K562 (cell line): ENCODE measurements at regions not wholly inside any gene's neighbourhood (a gene's known extent, or its start where the extent isn't known, plus 50 kb on each side); places are given as distances from the start of the nearest gene placed in this dataset.
A peak's percentile ranks its signal among the peaks of the same experiment; 100 is the strongest.

Experiments used
- ATAC-seq: fragments of 200-7000 bp; cut with Tn5 transposase; 3 replicates; pipeline ENCODE4 v1.9.1; 2020; ENCODE audit warnings: moderate library complexity
- BruUV-seq: library from RNA; stranded (reverse); fragments of 400-500 nt; replicated peaks from 2 replicates; lab custom pipeline; 2021; lab: Mats Ljungman, UMichigan
- CTCF ChIA-PET: fragments of 300-600 bp; formaldehyde crosslinking; extraction: SDS; loops from one replicate; lab custom pipeline; 2021; ENCODE audit warnings: low intra/inter-chr PET ratio; lab: Yijun Ruan, JAX
- POLR2A ChIA-PET: fragments of 300-600, 350-650 bp; sonication (Branson Sonifier 250); formaldehyde crosslinking; extraction: SDS; loops from one replicate; lab custom pipeline; 2021; ENCODE audit warnings: antibody characterized with exemption, inconsistent platforms; lab: Yijun Ruan, JAX
- DNase-seq, 4 experiments: peaks; one replicate each; pipeline versions ENCODE4 v3.0.0 to v3.0.0-alpha.2; 2011 to 2018; ENCODE audit warnings: low spot score in 3 of 4, mixed read lengths in 3 of 4; ENCODE audit errors: extremely low read depth in 1 of 4
- FAIRE-seq: peaks from 2 replicates; lab custom pipeline; 2011; peaks lifted over from hg19 to GRCh38; lab: Jason Lieb, UNC
- H2AFZ ChIP-seq: 2 replicates; pipeline ENCODE4 v1.6.0; 2011; ENCODE audit warnings: low read depth, low read length, control low read depth, inconsistent platforms
- H3K27ac ChIP-seq: fragments of 200-600 bp; 3 replicates; pipeline ENCODE4 v1.8.0; 2011; ENCODE audit warnings: low read depth, mild to moderate bottlenecking, control low read depth, inconsistent platforms, low read length, moderate library complexity, mixed read lengths; ENCODE audit errors: extremely low read depth
- H3K27me3 ChIP-seq, 2 experiments: fragments of 300-600 bp in 1 of 2; 2 replicates in 1 of 2; 3 replicates in 1 of 2; pipeline versions ENCODE4 v1.6.0 to v1.8.0; 2011; ENCODE audit warnings: inconsistent platforms in 2 of 2, low read length in 2 of 2, mild to moderate bottlenecking in 1 of 2, mixed read lengths in 1 of 2, moderate library complexity in 1 of 2; ENCODE audit not compliant: control insufficient read depth in 2 of 2, insufficient read depth in 2 of 2
- H3K36me3 ChIP-seq: fragments of 300-600 bp; 3 replicates; pipeline ENCODE4 v1.8.0; 2011; ENCODE audit warnings: mild to moderate bottlenecking, low read length, inconsistent platforms; ENCODE audit not compliant: control insufficient read depth, insufficient read depth
- H3K4me1 ChIP-seq, 2 experiments: fragments of 200-600 bp in 1 of 2; replicated peaks in 1 of 2; 2 replicates in 1 of 2; 3 replicates in 1 of 2; pipeline versions ENCODE4 v1.5.1 to v1.8.0; 2011; ENCODE audit warnings: inconsistent platforms in 2 of 2, low read length in 2 of 2, mild to moderate bottlenecking in 1 of 2, mixed read lengths in 1 of 2, moderate library complexity in 1 of 2; ENCODE audit not compliant: control insufficient read depth in 2 of 2, insufficient read depth in 2 of 2
- H3K4me2 ChIP-seq: 2 replicates; pipeline ENCODE4 v1.6.1; 2011; ENCODE audit warnings: low read length, control low read depth, inconsistent platforms, mixed read lengths; ENCODE audit not compliant: insufficient read depth
- H3K4me3 ChIP-seq: fragments of 200-600 bp; sonication (generic), shearing (Covaris generic); 2 replicates; pipeline ENCODE4 v1.5.1; 2016; ENCODE audit warnings: control low read depth, inconsistent platforms
- H3K79me2 ChIP-seq: fragments of 200-600 bp; 3 replicates; pipeline ENCODE4 v1.8.0; 2011; ENCODE audit warnings: low read length, inconsistent platforms; ENCODE audit not compliant: control insufficient read depth, insufficient read depth
- H3K9ac ChIP-seq, 2 experiments: 2 replicates each; pipeline versions ENCODE4 v1.6.0 to v1.6.1; 2011; ENCODE audit warnings: low read depth in 2 of 2, low read length in 2 of 2, control low read depth in 1 of 2, inconsistent platforms in 1 of 2, mild to moderate bottlenecking in 1 of 2, mixed read lengths in 1 of 2; ENCODE audit not compliant: insufficient read depth in 1 of 2
- H3K9me1 ChIP-seq: one replicate; pipeline ENCODE4 v1.6.0; 2011; ENCODE audit warnings: inconsistent platforms, mild to moderate bottlenecking, low read length, moderate library complexity; ENCODE audit not compliant: control insufficient read depth, insufficient read depth
- H3K9me3 ChIP-seq: replicated peaks from 2 replicates; pipeline ENCODE4 v1.5.1; 2011; ENCODE audit warnings: low read depth, low read length, inconsistent platforms; ENCODE audit not compliant: control insufficient read depth, insufficient read depth
- H4K20me1 ChIP-seq: replicated peaks from 2 replicates; pipeline ENCODE4 v1.6.1; 2011; ENCODE audit warnings: low read length, inconsistent platforms, mixed read lengths; ENCODE audit not compliant: control insufficient read depth, insufficient read depth
- EWSR1 ChIP-seq: fragments of 450-650 bp; IDR thresholded peaks from 2 replicates; pipeline ENCODE4 v1.6.1; 2018; ENCODE audit warnings: borderline replicate concordance, mild to moderate bottlenecking, low read depth, moderate library complexity; ENCODE audit not compliant: partially characterized antibody
- HDAC1 ChIP-seq, 2 experiments: fragments of 450-650 bp; IDR thresholded peaks; 2 replicates each; pipeline ENCODE4 v1.6.1; 2016 to 2017; ENCODE audit warnings: inconsistent platforms in 1 of 2, mild to moderate bottlenecking in 1 of 2, moderate library complexity in 1 of 2
- KAT7 ChIP-seq: sonication (generic); formaldehyde crosslinking; IDR thresholded peaks from 2 replicates; pipeline ENCODE4 v1.8.0; 2022; ENCODE audit warnings: missing genetic modification reagents, mild to moderate bottlenecking, borderline replicate concordance
- MAZ ChIP-seq, 2 experiments: fragments of 450-650 bp in 1 of 2; sonication (generic) in 1 of 2; formaldehyde crosslinking; IDR thresholded peaks in 1 of 2; conservative IDR thresholded peaks in 1 of 2; 2 replicates each; pipeline versions ENCODE4 v1.4.0 to v1.5.0; 2020; ENCODE audit warnings: mild to moderate bottlenecking in 1 of 2, missing genetic modification reagents in 1 of 2
- PTRF ChIP-seq: fragments of 450-650 bp; IDR thresholded peaks from 2 replicates; pipeline ENCODE4 v1.6.1; 2016; ENCODE audit warnings: mild to moderate bottlenecking, missing genetic modification characterization, missing compliant biosample characterization
- ZNF316 ChIP-seq: fragments of 450-650 bp; IDR thresholded peaks from 2 replicates; pipeline ENCODE4 v1.6.1; 2016
- ZNF324 ChIP-seq: fragments of 250-450 bp; sonication (Bioruptor Pico); IDR thresholded peaks from 2 replicates; pipeline ENCODE4 v1.4.0; 2020; ENCODE audit warnings: mild to moderate bottlenecking
- WGBS: fragments of 100-300 bp; shearing (Covaris generic); methylation state at CpG from one replicate; pipeline ENCODE4 v1.1.6; 2016; ENCODE audit warnings: low coverage, mixed read lengths; ENCODE audit not compliant: insufficient coverage; ENCODE audit errors: missing lambda C conversion rate; 5-methylcytosine and 5-hydroxymethylcytosine counted together
- in situ Hi-C: fragments of 300-500 bp; cut with MboI; formaldehyde crosslinking; loops from 4 replicates; pipeline ENCODE4 v1.15.0; 2018; ENCODE audit warnings: inconsistent platforms, mixed read lengths
- intact Hi-C: fragments of 100-400 bp; cut with micrococcal nuclease; formaldehyde crosslinking; loops from 2 replicates; pipeline ENCODE4 v1.14.2; 2022
- TF ChIP-seq, protein P1 (sequence below): sonication (generic); formaldehyde crosslinking; IDR thresholded peaks from 2 replicates; pipeline ENCODE4 v1.8.1; 2022; ENCODE audit warnings: missing genetic modification reagents
- TF ChIP-seq, protein P2 (sequence below), 2 experiments: fragments of 450-650 bp; formaldehyde crosslinking in 1 of 2; IDR thresholded peaks; 2 replicates each; pipeline versions ENCODE4 v1.4.0 to v1.6.1; 2014 to 2020; ENCODE audit warnings: mild to moderate bottlenecking in 2 of 2, borderline replicate concordance in 1 of 2, low read depth in 1 of 2

DNA sequence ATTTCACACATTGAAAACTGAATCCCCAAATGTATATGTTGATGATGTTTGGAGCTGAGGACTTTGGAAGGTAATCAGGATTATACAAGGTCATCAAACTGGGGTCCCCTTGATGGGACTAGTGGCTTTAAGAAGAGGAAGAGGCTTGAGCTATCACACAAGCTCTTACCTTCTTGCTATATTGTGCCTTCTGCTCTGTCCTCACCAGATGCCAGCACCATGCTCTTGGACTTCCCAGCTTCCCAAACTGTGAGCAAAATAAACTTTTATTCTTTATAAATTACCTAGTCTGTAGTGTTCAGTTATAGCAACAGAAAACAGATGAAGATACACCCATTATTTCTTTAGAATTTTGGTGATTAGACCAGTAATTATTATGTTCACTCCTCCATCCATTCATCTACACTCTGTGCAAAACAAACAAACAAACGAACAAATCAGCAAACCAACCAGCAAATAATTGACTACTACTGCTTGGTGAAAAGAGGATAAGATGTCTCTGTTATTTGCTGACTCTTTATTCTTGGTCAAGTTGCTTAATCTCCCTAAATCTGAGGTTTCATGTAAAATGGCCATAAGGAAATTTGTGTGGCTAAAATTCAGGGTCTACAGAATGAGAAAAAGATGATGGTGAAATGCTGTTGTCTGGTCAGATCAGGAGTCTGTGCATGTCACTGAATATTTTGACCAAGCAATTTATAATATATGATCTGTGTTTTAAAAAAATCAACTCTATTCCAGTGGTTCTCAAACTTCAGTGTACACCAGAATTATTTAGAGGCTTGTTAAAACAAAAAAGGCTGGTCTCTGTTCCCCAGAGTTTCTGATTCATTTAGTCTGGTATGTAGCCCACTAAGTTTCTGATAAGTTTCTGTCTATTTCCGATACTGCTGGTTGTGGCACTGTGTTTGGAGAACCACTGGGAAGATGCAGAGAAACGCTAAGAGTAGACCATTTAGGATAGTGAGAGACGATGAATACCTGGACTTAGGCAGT, 854.1 kb downstream of the MAT2B start (continued):
- TF ChIP-seq ZNF316 (peak; percentile 83), EWSR1 (no peak)

DNA sequence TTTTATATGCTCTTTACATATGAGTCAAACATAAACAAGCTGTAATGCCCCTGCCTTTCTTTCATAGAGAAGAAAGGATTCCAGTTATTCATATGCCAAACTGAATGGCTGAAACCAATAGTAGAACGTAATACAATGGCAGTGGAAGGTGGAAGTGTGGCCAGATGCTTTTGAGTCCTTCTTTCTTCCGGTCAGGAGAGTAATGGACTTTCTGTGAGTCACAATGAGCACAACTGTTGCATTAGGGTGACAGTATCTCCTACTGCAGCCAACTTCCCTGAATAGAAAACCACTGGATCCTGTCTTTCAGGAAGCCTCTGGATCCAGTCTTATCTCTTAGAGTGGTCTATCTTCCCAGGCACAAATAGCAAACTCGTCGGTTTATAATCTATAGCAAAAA, 855.2 kb downstream of the MAT2B start:
- Histone ChIP-seq H4K20me1 (no peaks in the 10 kb centered on the region), H3K4me2 (peak overlapping the region; percentile 76), H3K27me3 (no peaks in the 10 kb centered on the region), H3K9ac (peak overlapping the region in 1 of 2 experiments; percentile 79; a peak in 3 of 4 replicates), H3K79me2 (no peaks in the 10 kb centered on the region; the same call in 2 of the 3 replicates), H3K4me1 (peaks cover 16 to 52% of the 10 kb centered on the region in 2 experiments), H3K36me3 (no peaks in the 10 kb centered on the region), H2AFZ (peak overlapping the region; percentile 67), H3K4me3 (0 out of 2 replicates have a peak overlapping the region, but pooled peaks have one; percentile 1), H3K27ac (peak overlapping the region; percentile 93), H3K9me1 (no peaks in the 10 kb centered on the region), H3K9me3 (no peaks in the 10 kb centered on the region)
- CTCF ChIA-PET = no interaction called here
- DNase-seq (peak in 2 of 4 experiments; percentile 32 to 75), ATAC-seq (peak; percentile 51), FAIRE-seq (peak; percentile 83)
- intact Hi-C loops = no loop called here
- BruUV-seq = no TSS peak
- in situ Hi-C loops = loop anchor here (25.0 kb wide), 1 partner anchor 848 kb away; the partner anchor contains the start of gene MAT2B
- 2% methylated on average over 4 of the region's 4 CpGs for WGBS
- POLR2A ChIA-PET = interaction anchor here (1.2 to 2.0 kb wide), 2 partner anchors 14 to 900 kb away, joined by 3 to 7 read pairs; partner anchors contain the start of gene HMMR
- TF ChIP-seq ZNF324 (CRISPR knock-in tag) (no peak), PTRF (tag) (no peak), HDAC1 (IDR thresholded peaks at IDR 0.05) (no peak), MAZ (CRISPR knock-in tag; conservative IDR thresholded peaks at IDR 0.05 in 1 of 2, IDR thresholded peaks at IDR 0.05 in 1 of 2) (peak in 1 of 2 experiments; percentile 32; a peak in 1 of 4 replicates), KAT7 (CRISPR knock-in tag) (no peak)
- TF ChIP-seq, protein P1, sequence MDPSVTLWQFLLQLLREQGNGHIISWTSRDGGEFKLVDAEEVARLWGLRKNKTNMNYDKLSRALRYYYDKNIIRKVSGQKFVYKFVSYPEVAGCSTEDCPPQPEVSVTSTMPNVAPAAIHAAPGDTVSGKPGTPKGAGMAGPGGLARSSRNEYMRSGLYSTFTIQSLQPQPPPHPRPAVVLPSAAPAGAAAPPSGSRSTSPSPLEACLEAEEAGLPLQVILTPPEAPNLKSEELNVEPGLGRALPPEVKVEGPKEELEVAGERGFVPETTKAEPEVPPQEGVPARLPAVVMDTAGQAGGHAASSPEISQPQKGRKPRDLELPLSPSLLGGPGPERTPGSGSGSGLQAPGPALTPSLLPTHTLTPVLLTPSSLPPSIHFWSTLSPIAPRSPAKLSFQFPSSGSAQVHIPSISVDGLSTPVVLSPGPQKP (CRISPR knock-in tag) = no peak
- TF ChIP-seq, protein P2, sequence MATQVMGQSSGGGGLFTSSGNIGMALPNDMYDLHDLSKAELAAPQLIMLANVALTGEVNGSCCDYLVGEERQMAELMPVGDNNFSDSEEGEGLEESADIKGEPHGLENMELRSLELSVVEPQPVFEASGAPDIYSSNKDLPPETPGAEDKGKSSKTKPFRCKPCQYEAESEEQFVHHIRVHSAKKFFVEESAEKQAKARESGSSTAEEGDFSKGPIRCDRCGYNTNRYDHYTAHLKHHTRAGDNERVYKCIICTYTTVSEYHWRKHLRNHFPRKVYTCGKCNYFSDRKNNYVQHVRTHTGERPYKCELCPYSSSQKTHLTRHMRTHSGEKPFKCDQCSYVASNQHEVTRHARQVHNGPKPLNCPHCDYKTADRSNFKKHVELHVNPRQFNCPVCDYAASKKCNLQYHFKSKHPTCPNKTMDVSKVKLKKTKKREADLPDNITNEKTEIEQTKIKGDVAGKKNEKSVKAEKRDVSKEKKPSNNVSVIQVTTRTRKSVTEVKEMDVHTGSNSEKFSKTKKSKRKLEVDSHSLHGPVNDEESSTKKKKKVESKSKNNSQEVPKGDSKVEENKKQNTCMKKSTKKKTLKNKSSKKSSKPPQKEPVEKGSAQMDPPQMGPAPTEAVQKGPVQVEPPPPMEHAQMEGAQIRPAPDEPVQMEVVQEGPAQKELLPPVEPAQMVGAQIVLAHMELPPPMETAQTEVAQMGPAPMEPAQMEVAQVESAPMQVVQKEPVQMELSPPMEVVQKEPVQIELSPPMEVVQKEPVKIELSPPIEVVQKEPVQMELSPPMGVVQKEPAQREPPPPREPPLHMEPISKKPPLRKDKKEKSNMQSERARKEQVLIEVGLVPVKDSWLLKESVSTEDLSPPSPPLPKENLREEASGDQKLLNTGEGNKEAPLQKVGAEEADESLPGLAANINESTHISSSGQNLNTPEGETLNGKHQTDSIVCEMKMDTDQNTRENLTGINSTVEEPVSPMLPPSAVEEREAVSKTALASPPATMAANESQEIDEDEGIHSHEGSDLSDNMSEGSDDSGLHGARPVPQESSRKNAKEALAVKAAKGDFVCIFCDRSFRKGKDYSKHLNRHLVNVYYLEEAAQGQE (IDR thresholded peaks at IDR 0.05; ENCODE audit: borderline replicate concordance) = no peak
- TF ChIP-seq, protein P2 (CRISPR knock-in tag; IDR thresholded peaks at IDR 0.05; ENCODE audit: low read depth) = no peak
